GM19193 (cell line): ENCODE measurements at regions not wholly inside any gene's neighbourhood (a gene's known extent, or its start where the extent isn't known, plus 50 kb on each side); places are given as distances from the start of the nearest gene placed in this dataset.

Experiments
- POLR2A ChIP-seq: IDR thresholded peaks from 4 replicates; pipeline ENCODE4 v1.6.1; 2011; ENCODE audit not compliant: insufficient read depth, insufficient read length; ENCODE audit errors: extremely low read depth

- TF ChIP-seq POLR2A, result no peak
Observed at GRCh38 chr10:31702954-31703353, 225.7 kb downstream of the ARHGAP12 start.

- TF ChIP-seq POLR2A, result no peak
Observed at GRCh38 chr10:31702005-31702404, 226.6 kb downstream of the ARHGAP12 start.

GRCh38 chr10:31701546-31701945 lies 227.1 kb downstream of the ARHGAP12 start:
- TF ChIP-seq POLR2A, result no peak

GRCh38 chr10:31700181-31700611 lies 228.4 kb downstream of the ARHGAP12 start:
- TF ChIP-seq POLR2A, result no peak

GRCh38 chr10:31698181-31698830 lies 230.3 kb downstream of the ARHGAP12 start:
- no peak for TF ChIP-seq POLR2A

GRCh38 chr10:31697271-31698180 lies 231.1 kb downstream of the ARHGAP12 start:
- no peak for TF ChIP-seq POLR2A

- no peak for TF ChIP-seq POLR2A
Observed at GRCh38 chr10:31694929-31695837, 233.4 kb downstream of the ARHGAP12 start.

GRCh38 chr10:31694126-31694685 lies 234.4 kb downstream of the ARHGAP12 start:
- no peak for TF ChIP-seq POLR2A

GRCh38 chr10:31693491-31693890 lies 235.1 kb downstream of the ARHGAP12 start:
- TF ChIP-seq POLR2A, result no peak

GRCh38 chr10:31689233-31689632 lies 239.4 kb downstream of the ARHGAP12 start:
- no peak for TF ChIP-seq POLR2A

GRCh38 chr10:31687663-31688482 lies 240.8 kb downstream of the ARHGAP12 start:
- TF ChIP-seq POLR2A, result no peak

- no peak for TF ChIP-seq POLR2A
Observed at GRCh38 chr10:31686599-31686998, 242.0 kb downstream of the ARHGAP12 start.

- TF ChIP-seq POLR2A, result no peak
Observed at GRCh38 chr10:31683682-31684081, 244.9 kb downstream of the ARHGAP12 start.

- no peak for TF ChIP-seq POLR2A
Observed at GRCh38 chr10:31679936-31680335, 248.7 kb downstream of the ARHGAP12 start.
